GM13976 (cell line): ENCODE measurements at regions not wholly inside any gene's neighbourhood (a gene's known extent, or its start where the extent isn't known, plus 50 kb on each side); places are given as distances from the start of the nearest gene placed in this dataset.

Experiments used
- DNase-seq: peaks from one replicate; pipeline ENCODE4 v3.0.0; 2012; ENCODE audit warnings: low spot score
- in situ Hi-C: fragments of 300-500 bp; cut with MboI; formaldehyde crosslinking; loops from one replicate; pipeline ENCODE4 v1.12.0; 2022; ENCODE audit warnings: low sequenced_read_pairs, mixed read lengths, inconsistent platforms; ENCODE audit not compliant: unreplicated experiment
- TF ChIP-seq, protein P1 (sequence below): IDR thresholded peaks from 2 replicates; pipeline ENCODE4 v1.5.1; 2012; ENCODE audit warnings: borderline replicate concordance, mild to moderate bottlenecking; ENCODE audit not compliant: insufficient read depth; ENCODE audit errors: extremely low read depth, missing control alignments, control extremely low read depth

DNA sequence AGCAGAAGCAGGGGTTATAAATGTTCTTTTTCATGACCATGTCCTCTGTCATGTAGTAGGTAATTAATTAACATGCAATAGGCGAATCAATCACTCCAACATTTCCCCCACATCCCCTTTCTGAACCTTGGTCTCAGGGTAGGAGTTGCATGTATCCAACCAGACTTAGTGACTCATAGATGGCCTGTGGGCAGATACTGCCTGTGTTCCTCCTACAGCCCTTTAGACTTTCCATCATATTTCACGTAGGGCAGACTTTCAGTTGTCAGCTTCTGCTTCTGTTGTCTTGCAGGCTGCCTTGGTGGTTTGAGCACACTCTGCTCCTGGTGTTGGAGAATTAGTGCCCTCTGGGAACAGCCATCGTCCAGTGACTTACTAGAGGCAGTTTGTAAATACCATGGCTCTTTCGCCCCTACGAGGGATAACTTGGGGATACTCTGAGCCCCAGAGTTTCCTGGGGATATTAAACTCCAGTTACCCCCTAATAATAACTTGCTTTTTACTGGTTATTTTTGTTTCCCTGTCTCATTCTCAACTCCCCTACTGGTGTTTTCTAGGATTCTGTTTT is 244.4 kb downstream of the EDEM1 start:
- TF ChIP-seq, protein P1, sequence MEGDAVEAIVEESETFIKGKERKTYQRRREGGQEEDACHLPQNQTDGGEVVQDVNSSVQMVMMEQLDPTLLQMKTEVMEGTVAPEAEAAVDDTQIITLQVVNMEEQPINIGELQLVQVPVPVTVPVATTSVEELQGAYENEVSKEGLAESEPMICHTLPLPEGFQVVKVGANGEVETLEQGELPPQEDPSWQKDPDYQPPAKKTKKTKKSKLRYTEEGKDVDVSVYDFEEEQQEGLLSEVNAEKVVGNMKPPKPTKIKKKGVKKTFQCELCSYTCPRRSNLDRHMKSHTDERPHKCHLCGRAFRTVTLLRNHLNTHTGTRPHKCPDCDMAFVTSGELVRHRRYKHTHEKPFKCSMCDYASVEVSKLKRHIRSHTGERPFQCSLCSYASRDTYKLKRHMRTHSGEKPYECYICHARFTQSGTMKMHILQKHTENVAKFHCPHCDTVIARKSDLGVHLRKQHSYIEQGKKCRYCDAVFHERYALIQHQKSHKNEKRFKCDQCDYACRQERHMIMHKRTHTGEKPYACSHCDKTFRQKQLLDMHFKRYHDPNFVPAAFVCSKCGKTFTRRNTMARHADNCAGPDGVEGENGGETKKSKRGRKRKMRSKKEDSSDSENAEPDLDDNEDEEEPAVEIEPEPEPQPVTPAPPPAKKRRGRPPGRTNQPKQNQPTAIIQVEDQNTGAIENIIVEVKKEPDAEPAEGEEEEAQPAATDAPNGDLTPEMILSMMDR = no peak
- DNase-seq = no peak
- in situ Hi-C loops = loop anchor here (25.0 kb wide), 1 partner anchor 305 kb away; no protein-coding TSS in a partner anchor

DNA sequence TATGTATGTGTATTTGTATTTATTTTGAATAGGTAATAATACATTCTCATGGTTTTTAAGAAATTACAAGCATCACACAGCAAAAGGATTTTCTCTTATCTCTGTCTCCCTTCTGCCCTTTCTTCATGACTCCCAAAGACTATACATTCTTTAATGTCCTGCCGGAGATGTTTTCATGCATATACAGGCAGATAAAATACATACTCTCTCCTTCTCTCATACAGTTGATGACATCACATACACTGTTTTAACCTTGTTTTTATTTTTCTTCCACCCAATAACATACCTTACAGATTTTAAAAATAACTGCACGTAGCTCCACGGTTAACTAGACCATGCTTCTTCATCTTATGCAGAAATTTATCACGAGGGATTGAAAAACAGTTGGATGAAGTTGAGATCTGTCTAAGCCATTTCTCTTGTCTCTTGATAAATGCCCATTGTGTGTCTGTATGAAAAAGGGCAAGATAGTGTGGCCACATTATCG is 249.8 kb downstream of the EDEM1 start:
- TF ChIP-seq, protein P1 = no peak
- in situ Hi-C loops = loop anchor here (25.0 kb wide), 1 partner anchor 300 kb away; no protein-coding TSS in a partner anchor
- no peak for DNase-seq

DNA sequence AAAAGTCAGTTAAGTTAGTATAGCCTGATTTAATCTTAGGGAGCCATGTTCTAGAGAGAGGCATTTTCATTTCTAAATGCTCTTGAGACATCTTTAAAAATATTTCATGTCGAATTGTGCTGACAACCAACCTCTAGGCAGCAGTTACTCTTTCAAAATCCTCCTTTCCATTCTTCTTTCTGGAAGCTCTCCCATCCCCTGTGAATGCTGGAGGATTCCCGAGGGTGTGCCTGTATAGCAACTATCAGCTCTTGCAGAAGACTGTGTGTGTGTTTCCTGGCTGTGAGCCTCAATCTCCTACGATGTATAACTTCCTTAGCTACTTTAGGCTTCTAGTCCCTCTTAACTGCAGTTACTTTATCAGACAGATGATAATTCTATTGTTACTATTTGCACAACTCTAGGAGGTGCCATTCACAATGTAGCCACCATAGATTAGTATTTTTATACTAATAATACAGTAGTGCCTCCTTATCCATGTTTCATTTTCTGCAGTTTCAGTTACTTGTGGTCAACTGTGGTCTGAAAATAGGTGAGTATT is 250.3 kb downstream of the EDEM1 start:
- TF ChIP-seq, protein P1 = no peak
- in situ Hi-C loops = loop anchor here (25.0 kb wide), 1 partner anchor 299 kb away; no protein-coding TSS in a partner anchor
- no peak for DNase-seq

DNA sequence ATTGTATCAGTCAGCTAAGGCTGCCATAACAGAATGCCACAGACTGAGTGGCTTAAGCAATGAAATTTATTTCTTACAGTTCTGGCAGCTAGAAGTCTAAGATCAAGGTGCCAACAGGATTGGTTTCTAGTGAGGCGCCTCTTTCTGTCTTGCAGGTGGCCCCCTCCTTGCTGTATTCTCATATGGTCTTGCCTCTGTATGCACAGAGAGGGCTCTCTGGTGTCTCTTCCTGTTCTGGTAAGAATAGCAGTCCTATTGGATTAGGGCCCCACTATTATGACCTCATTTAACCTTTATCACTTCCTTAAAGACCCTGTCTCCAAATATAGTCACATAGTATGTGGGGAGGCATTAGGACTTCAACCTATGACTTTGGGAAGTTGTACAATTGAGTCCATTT is 253.9 kb downstream of the EDEM1 start:
- in situ Hi-C loops = loop anchor here (25.0 kb wide), 1 partner anchor 296 kb away; no protein-coding TSS in a partner anchor
- TF ChIP-seq, protein P1 = no peak
- DNase-seq = no peak

DNA sequence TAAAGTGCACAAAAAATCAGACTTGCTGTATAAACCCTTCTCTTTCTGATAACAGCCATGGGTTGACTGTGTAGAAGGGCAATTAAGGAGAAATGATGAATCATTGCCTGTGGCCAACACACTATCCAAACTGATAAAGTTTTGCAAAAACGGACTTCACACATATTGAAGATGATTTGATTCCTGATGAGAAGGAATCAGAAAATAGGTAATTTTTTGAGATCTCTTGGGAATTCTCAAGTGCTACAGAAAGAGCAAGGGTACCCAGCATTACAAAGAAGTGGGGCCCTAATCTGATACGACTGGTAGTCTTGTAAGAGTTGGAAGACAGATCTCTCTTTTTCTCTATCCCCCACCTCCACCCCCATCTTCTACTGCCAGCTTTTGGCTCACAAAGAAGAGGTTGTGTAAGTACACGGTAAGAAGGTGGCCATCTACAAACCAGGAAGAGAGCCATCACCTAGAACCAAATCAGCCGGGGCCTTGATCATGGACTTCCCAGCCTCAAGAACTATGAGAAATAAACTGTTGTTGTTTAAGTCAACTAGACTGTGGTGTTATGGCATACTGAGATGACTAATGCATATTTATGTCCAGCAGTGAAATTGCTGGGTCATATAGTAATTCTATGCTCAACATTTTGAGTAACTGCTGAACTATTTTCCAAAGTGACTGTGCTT is 254.7 kb downstream of the EDEM1 start:
- in situ Hi-C loops = loop anchor here (25.0 kb wide), 1 partner anchor 295 kb away; no protein-coding TSS in a partner anchor
- TF ChIP-seq, protein P1 = no peak
- no peak for DNase-seq

DNA sequence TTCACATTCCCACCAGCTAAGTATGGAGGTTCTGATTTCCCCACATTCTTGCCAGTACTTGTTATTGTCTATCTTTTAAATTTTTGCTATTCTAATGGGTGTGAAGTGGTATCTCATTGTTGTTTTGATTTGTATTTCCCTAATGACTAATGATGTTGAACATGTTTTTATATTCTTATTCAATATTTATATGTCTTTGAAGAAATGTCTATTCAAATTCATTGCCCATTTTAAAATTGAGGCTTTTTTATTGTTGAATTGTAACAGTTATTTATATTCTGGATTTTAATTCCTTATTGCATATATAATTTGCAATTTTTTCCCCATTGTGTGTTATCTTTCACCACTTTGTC is 255.3 kb downstream of the EDEM1 start:
- in situ Hi-C loops = loop anchor here (25.0 kb wide), 1 partner anchor 295 kb away; no protein-coding TSS in a partner anchor
- TF ChIP-seq, protein P1 = no peak
- no peak for DNase-seq
